IMR-90 (cell line): ENCODE measurements at regions not wholly inside any gene's neighbourhood (a gene's known extent, or its start where the extent isn't known, plus 50 kb on each side); places are given as distances from the start of the nearest gene placed in this dataset.

Experiments used
- ATAC-seq: fragments of 200-7000 bp; cut with Tn5 transposase; 2 replicates; pipeline ENCODE4 v1.9.1; 2020; ENCODE audit warnings: low read depth, mild to moderate bottlenecking, moderate library complexity
- BruUV-seq: library from RNA; stranded (reverse); fragments of 400-500 nt; replicated peaks from 2 replicates; lab custom pipeline; 2021; lab: Mats Ljungman, UMichigan
- CTCF ChIA-PET: fragments of 300-600 bp; formaldehyde crosslinking; extraction: SDS; loops from one replicate; lab custom pipeline; 2021; ENCODE audit warnings: antibody characterized with exemption; lab: Yijun Ruan, JAX
- POLR2A ChIA-PET: fragments of 300-600 bp; sonication (Branson Sonifier 250); formaldehyde crosslinking; loops from one replicate; lab custom pipeline; 2022; ENCODE audit warnings: antibody characterized with exemption; ENCODE audit not compliant: unreplicated experiment; lab: Charles Lee
- DNase-seq: peaks from one replicate; pipeline ENCODE4 v3.0.0; 2013
- H2AFZ ChIP-seq: replicated peaks from 2 replicates; pipeline ENCODE3; 2013; ENCODE audit warnings: low read length, mild to moderate bottlenecking; ENCODE audit not compliant: poor library complexity
- H2AK5ac ChIP-seq: 2 replicates; pipeline ENCODE4 v1.6.1; 2013; ENCODE audit warnings: low read depth, low read length, inconsistent platforms
- H2AK9ac ChIP-seq: replicated peaks from 2 replicates; pipeline ENCODE3; 2013; ENCODE audit warnings: mild to moderate bottlenecking, low read depth, low read length, moderate library complexity; ENCODE audit not compliant: poor library complexity
- H2BK120ac ChIP-seq: 2 replicates; pipeline ENCODE4 v1.6.1; 2013; ENCODE audit warnings: low read depth, low read length, inconsistent platforms
- H2BK15ac ChIP-seq: 3 replicates; pipeline ENCODE4 v1.6.1; 2013; ENCODE audit warnings: low read depth, low read length, inconsistent platforms
- H2BK20ac ChIP-seq: 2 replicates; pipeline ENCODE4 v1.6.1; 2013; ENCODE audit warnings: low read depth, mild to moderate bottlenecking, inconsistent platforms, low read length, moderate library complexity
- H2BK5ac ChIP-seq: 2 replicates; pipeline ENCODE4 v1.6.1; 2013; ENCODE audit warnings: mild to moderate bottlenecking, low read depth, low read length, inconsistent platforms; ENCODE audit not compliant: poor library complexity, severe bottlenecking
- H3K14ac ChIP-seq: replicated peaks from 2 replicates; pipeline ENCODE4 v1.6.1; 2013; ENCODE audit warnings: low read depth, low read length, inconsistent platforms
- H3K18ac ChIP-seq: 2 replicates; pipeline ENCODE4 v1.6.1; 2013; ENCODE audit warnings: low read depth, low read length, control low read depth
- H3K23ac ChIP-seq: 2 replicates; pipeline ENCODE4 v1.6.1; 2013; ENCODE audit warnings: low read depth, low read length, inconsistent platforms
- H3K27ac ChIP-seq: 2 replicates; pipeline ENCODE4 v1.5.1; 2013; ENCODE audit warnings: mild to moderate bottlenecking, control low read depth, low read length; ENCODE audit not compliant: insufficient read depth
- H3K27me3 ChIP-seq: 2 replicates; pipeline ENCODE4 v1.6.1; 2013; ENCODE audit warnings: low read length; ENCODE audit not compliant: control insufficient read depth, insufficient read depth
- H3K36me3 ChIP-seq: 2 replicates; pipeline ENCODE4 v1.6.1; 2013; ENCODE audit warnings: low read length, mixed read lengths; ENCODE audit not compliant: control insufficient read depth, insufficient read depth
- H3K4ac ChIP-seq: 2 replicates; pipeline ENCODE4 v1.6.1; 2013; ENCODE audit warnings: low read depth, low read length, inconsistent platforms
- H3K4me1 ChIP-seq: 2 replicates; pipeline ENCODE4 v1.6.1; 2013; ENCODE audit warnings: low read length, mixed read lengths; ENCODE audit not compliant: control insufficient read depth, insufficient read depth
- H3K4me2 ChIP-seq: 2 replicates; pipeline ENCODE4 v1.6.1; 2013; ENCODE audit warnings: low read depth, mild to moderate bottlenecking, control low read depth, low read length, moderate library complexity
- H3K4me3 ChIP-seq: 2 replicates; pipeline ENCODE4 v1.5.1; 2013; ENCODE audit warnings: low read depth, mild to moderate bottlenecking, control low read depth, low read length, moderate library complexity; ENCODE audit not compliant: insufficient read depth
- H3K56ac ChIP-seq: 2 replicates; pipeline ENCODE4 v1.6.1; 2013; ENCODE audit warnings: low read length, inconsistent platforms; ENCODE audit not compliant: insufficient read depth; ENCODE audit errors: extremely low read depth
- H3K79me1 ChIP-seq, 2 experiments: 2 replicates each; pipeline ENCODE4 v1.6.1; 2013; ENCODE audit warnings: low read length in 2 of 2, inconsistent platforms in 1 of 2, low read depth in 1 of 2
- H3K9ac ChIP-seq: 2 replicates; pipeline ENCODE4 v1.6.1; 2013; ENCODE audit warnings: low read depth, low read length, control low read depth
- H3K9me1 ChIP-seq: 2 replicates; pipeline ENCODE4 v1.6.1; 2013; ENCODE audit warnings: low read length, inconsistent platforms; ENCODE audit not compliant: insufficient read depth
- H3K9me3 ChIP-seq: 2 replicates; pipeline ENCODE4 v1.6.1; 2013; ENCODE audit warnings: low read length; ENCODE audit not compliant: control insufficient read depth, insufficient read depth
- H4K20me1 ChIP-seq: 2 replicates; pipeline ENCODE4 v1.6.1; 2013; ENCODE audit warnings: low read length, inconsistent platforms; ENCODE audit not compliant: insufficient read depth
- H4K5ac ChIP-seq: 2 replicates; pipeline ENCODE4 v1.6.1; 2013; ENCODE audit warnings: mild to moderate bottlenecking, low read depth, low read length, control low read depth
- H4K8ac ChIP-seq, 2 experiments: 2 replicates each; pipeline ENCODE4 v1.6.1; 2013; ENCODE audit warnings: low read depth in 2 of 2, low read length in 2 of 2, control low read depth in 1 of 2, inconsistent platforms in 1 of 2
- H4K91ac ChIP-seq: 2 replicates; pipeline ENCODE4 v1.6.1; 2013; ENCODE audit warnings: low read depth, low read length, inconsistent platforms; ENCODE audit not compliant: insufficient read depth
- CHD1 ChIP-seq: IDR thresholded peaks from 2 replicates; pipeline ENCODE4 v1.6.1; 2012; ENCODE audit warnings: low read depth, low read length, improper control_type of control experiment
- CTCF ChIP-seq: conservative IDR thresholded peaks from 2 replicates; pipeline ENCODE4 v1.5.1; 2012; ENCODE audit warnings: mild to moderate bottlenecking, low read depth, low read length, improper control_type of control experiment
- FOS ChIP-seq: fragments of 150-350 bp; IDR thresholded peaks from 2 replicates; pipeline ENCODE4 v1.6.1; 2016; ENCODE audit warnings: low read depth, low read length
- MAZ ChIP-seq: IDR thresholded peaks from 2 replicates; pipeline ENCODE4 v1.6.1; 2012; ENCODE audit warnings: low read depth, mild to moderate bottlenecking, low read length, improper control_type of control experiment, moderate library complexity, borderline replicate concordance
- MXI1 ChIP-seq: IDR thresholded peaks from 2 replicates; pipeline ENCODE4 v1.6.1; 2012; ENCODE audit warnings: low read depth, mild to moderate bottlenecking, low read length, moderate library complexity, borderline replicate concordance
- POLR2A ChIP-seq: IDR thresholded peaks from 2 replicates; pipeline ENCODE4 v1.6.1; 2012; ENCODE audit warnings: mild to moderate bottlenecking, low read depth, low read length
- RAD21 ChIP-seq: IDR thresholded peaks from 2 replicates; pipeline ENCODE4 v1.6.1; 2012; ENCODE audit warnings: low read length, improper control_type of control experiment
- RCOR1 ChIP-seq: IDR thresholded peaks from 2 replicates; pipeline ENCODE4 v1.6.1; 2012; ENCODE audit warnings: mild to moderate bottlenecking, low read length, improper control_type of control experiment; ENCODE audit not compliant: insufficient replicate concordance
- RFX5 ChIP-seq: IDR thresholded peaks from 2 replicates; pipeline ENCODE4 v1.8.0; 2012; ENCODE audit warnings: low read depth, mild to moderate bottlenecking, low read length, moderate library complexity
- SMC3 ChIP-seq: fragments of 150-350 bp; IDR thresholded peaks from 2 replicates; pipeline ENCODE4 v1.6.1; 2016; ENCODE audit warnings: low read depth, mild to moderate bottlenecking, antibody characterized with exemption, low read length, moderate library complexity
- WGBS, 2 experiments: methylation state at CpG; one replicate each; pipeline versions ENCODE4 v1.1.5 to v1.1.7; 2013; ENCODE audit warnings: missing lambda C conversion rate in 2 of 2; ENCODE audit not compliant: insufficient read length in 1 of 2; ENCODE audit errors: extremely low coverage in 2 of 2; 5-methylcytosine and 5-hydroxymethylcytosine counted together
- dilution Hi-C: fragments of 300-500 bp; cut with HindIII; formaldehyde crosslinking; loops from one replicate; pipeline ENCODE4 v1.14.3; 2018; ENCODE audit warnings: low sequenced_read_pairs; ENCODE audit not compliant: unreplicated experiment
- in situ Hi-C: fragments of 300-500 bp; cut with MboI; formaldehyde crosslinking; loops from 3 replicates; pipeline ENCODE4 v1.14.3; 2019; ENCODE audit warnings: low sequenced_read_pairs, inconsistent platforms, mixed read lengths
- intact Hi-C: fragments of 100-400 bp; cut with micrococcal nuclease; formaldehyde crosslinking; loops from 2 replicates; pipeline ENCODE4 v1.10.0; 2022
- TF ChIP-seq, protein P1 (sequence below): fragments of 150-350 bp; IDR thresholded peaks from 2 replicates; pipeline ENCODE4 v1.6.1; 2017; ENCODE audit warnings: mild to moderate bottlenecking, antibody characterized with exemption, low read length, low read depth
- TF ChIP-seq, protein P2 (sequence below): fragments of 150-350 bp; IDR thresholded peaks from 2 replicates; pipeline ENCODE4 v1.6.1; 2016; ENCODE audit warnings: low read depth, mild to moderate bottlenecking, low read length, moderate library complexity, borderline replicate concordance

DNA sequence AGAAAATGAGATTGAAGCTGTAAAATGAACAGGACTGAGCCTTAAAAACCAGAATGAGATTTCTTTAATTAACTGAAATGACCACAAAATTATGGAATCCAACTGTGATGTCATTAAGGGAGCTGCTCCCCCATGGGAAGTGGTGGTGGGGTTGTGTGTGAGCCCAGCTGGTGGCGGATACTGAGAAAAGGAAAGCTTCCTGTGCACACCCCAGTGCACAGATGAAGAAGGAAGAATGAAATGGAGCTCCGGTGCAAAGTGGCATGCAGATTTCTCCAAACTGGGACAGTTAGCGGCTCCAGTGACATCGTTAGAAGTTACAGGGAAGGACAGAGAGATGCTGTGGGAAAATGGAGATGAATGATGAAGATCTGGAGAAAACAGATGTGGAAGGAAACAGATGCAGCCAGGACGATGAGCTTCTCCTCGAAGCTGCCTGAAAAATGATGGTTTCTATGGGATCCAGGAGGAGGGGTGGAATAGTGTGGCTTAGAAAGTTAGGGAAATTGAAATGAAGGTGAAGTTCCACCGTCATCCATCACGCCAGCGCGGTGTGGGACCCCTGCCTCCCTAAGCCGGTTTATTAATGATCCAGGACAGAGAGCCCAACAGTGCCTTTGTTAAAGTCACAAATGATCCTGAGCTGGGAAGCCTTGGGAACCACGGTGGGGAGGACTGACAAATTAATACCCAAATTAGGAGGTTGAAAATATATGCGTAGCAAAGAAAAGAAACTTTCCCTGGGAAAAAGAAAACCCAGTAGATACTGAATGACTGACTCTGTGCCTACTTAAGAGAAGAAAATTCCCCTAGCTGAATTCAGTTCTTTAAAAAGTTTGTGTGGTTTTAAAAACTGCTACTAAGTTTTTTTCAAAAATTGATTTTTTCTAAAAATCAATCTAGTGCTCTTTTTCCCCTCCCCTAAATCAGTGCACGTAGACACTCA lies 77.2 kb downstream of the TSN start:
- no peak overlapping the region for H3K4me3 ChIP-seq
- no peak overlapping the region for H4K8ac ChIP-seq
- H3K9me1 ChIP-seq, result no peaks in the 10 kb centered on the region
- no peaks in the 10 kb centered on the region for H3K79me1 ChIP-seq
- no peak overlapping the region for H3K4me2 ChIP-seq
- WGBS, 2 experiments, result 84% methylated on average over 7 of the region's 14 CpGs; no CpG with 5 or more reads in 1 of the 2 experiments
- H4K5ac ChIP-seq, result no peak overlapping the region
- H3K9ac ChIP-seq, result no peak overlapping the region
- intact Hi-C loops, result no loop called here
- no TSS peak for BruUV-seq
- no peak overlapping the region for H2BK15ac ChIP-seq
- no peak overlapping the region for H3K27ac ChIP-seq
- H3K56ac ChIP-seq, result no peak overlapping the region
- H2BK20ac ChIP-seq, result no peak overlapping the region
- ATAC-seq (no peak), DNase-seq (no peak)
- H2AK9ac ChIP-seq, result no peak overlapping the region
- H3K36me3 ChIP-seq, result no peaks in the 10 kb centered on the region
- CTCF ChIA-PET, result no interaction called here
- H2AFZ ChIP-seq, result no peak overlapping the region
- H3K14ac ChIP-seq, result no peak overlapping the region
- H3K18ac ChIP-seq, result no peak overlapping the region
- no peak overlapping the region for H2AK5ac ChIP-seq
- H3K23ac ChIP-seq, result no peak overlapping the region
- H2BK5ac ChIP-seq, result no peak overlapping the region
- no peaks in the 10 kb centered on the region for H4K20me1 ChIP-seq
- H3K4me1 ChIP-seq, result no peaks in the 10 kb centered on the region
- peaks cover 14% of the 10 kb centered on the region; the same call in 1 of the 2 replicates for H3K27me3 ChIP-seq
- H4K91ac ChIP-seq, result no peak overlapping the region
- POLR2A ChIA-PET, result no interaction called here
- in situ Hi-C loops, result no loop called here
- H2BK120ac ChIP-seq, result no peak overlapping the region
- H3K4ac ChIP-seq, result no peak overlapping the region
- dilution Hi-C loops, result no loop called here
- H3K9me3 ChIP-seq, result no peaks in the 10 kb centered on the region
- no peak for TF ChIP-seq CTCF
- no peak for TF ChIP-seq MXI1
- no peak for TF ChIP-seq CHD1
- TF ChIP-seq, protein P1, sequence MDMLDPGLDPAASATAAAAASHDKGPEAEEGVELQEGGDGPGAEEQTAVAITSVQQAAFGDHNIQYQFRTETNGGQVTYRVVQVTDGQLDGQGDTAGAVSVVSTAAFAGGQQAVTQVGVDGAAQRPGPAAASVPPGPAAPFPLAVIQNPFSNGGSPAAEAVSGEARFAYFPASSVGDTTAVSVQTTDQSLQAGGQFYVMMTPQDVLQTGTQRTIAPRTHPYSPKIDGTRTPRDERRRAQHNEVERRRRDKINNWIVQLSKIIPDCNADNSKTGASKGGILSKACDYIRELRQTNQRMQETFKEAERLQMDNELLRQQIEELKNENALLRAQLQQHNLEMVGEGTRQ, result no peak
- TF ChIP-seq SMC3, result no peak
- TF ChIP-seq RAD21, result no peak
- TF ChIP-seq, protein P2, sequence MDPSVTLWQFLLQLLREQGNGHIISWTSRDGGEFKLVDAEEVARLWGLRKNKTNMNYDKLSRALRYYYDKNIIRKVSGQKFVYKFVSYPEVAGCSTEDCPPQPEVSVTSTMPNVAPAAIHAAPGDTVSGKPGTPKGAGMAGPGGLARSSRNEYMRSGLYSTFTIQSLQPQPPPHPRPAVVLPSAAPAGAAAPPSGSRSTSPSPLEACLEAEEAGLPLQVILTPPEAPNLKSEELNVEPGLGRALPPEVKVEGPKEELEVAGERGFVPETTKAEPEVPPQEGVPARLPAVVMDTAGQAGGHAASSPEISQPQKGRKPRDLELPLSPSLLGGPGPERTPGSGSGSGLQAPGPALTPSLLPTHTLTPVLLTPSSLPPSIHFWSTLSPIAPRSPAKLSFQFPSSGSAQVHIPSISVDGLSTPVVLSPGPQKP, result no peak
- no peak for TF ChIP-seq POLR2A
- TF ChIP-seq RFX5, result no peak
- no peak for TF ChIP-seq RCOR1
- TF ChIP-seq MAZ, result no peak
- no peak for TF ChIP-seq FOS
